RWPE2 (cell line): ENCODE measurements at regions not wholly inside any gene's neighbourhood (a gene's known extent, or its start where the extent isn't known, plus 50 kb on each side); places are given as distances from the start of the nearest gene placed in this dataset.

Experiments
- ATAC-seq: fragments of 200-7000 bp; cut with Tn5 transposase; 3 replicates; pipeline ENCODE4 v1.9.1; 2021; ENCODE audit warnings: low read depth
- DNase-seq: peaks from one replicate; pipeline ENCODE4 v3.0.0-alpha.2; 2020; ENCODE audit warnings: low spot score
- H3K27ac ChIP-seq: fragments of 450-650 bp; 2 replicates; pipeline ENCODE4 v1.5.1; 2017; ENCODE audit warnings: mild to moderate bottlenecking; ENCODE audit not compliant: poor library complexity, severe bottlenecking
- H3K27me3 ChIP-seq: fragments of 250-450 bp; sonication (Bioruptor Pico); 2 replicates; pipeline ENCODE4 v1.5.1; 2021; ENCODE audit warnings: mild to moderate bottlenecking, moderate library complexity; ENCODE audit not compliant: insufficient read depth, poor library complexity, severe bottlenecking
- H3K36me3 ChIP-seq: fragments of 250-450 bp; sonication (Bioruptor Pico); 2 replicates; pipeline ENCODE4 v1.5.1; 2020; ENCODE audit warnings: low read depth, mild to moderate bottlenecking, moderate library complexity
- H3K4me1 ChIP-seq: fragments of 250-450 bp; sonication (Bioruptor Pico); 2 replicates; pipeline ENCODE4 v1.5.1; 2021; ENCODE audit warnings: mild to moderate bottlenecking, moderate library complexity; ENCODE audit not compliant: insufficient read depth, poor library complexity, severe bottlenecking
- H3K4me3 ChIP-seq: fragments of 250-450 bp; sonication (Bioruptor Pico); 2 replicates; pipeline ENCODE4 v1.5.1; 2021; ENCODE audit warnings: mild to moderate bottlenecking, moderate library complexity; ENCODE audit not compliant: severe bottlenecking
- H3K9me3 ChIP-seq: fragments of 250-450 bp; sonication (Bioruptor Pico); 2 replicates; pipeline ENCODE4 v1.5.1; 2021; ENCODE audit warnings: mild to moderate bottlenecking, moderate library complexity; ENCODE audit not compliant: severe bottlenecking
- TF ChIP-seq, protein P1 (sequence below): fragments of 450-650 bp; IDR thresholded peaks from one replicate; pipeline ENCODE4 v1.5.1; 2017; ENCODE audit warnings: mild to moderate bottlenecking, moderate library complexity; ENCODE audit not compliant: poor library complexity, severe bottlenecking

- Histone ChIP-seq H3K36me3 (no peaks in the 10 kb centered on the region), H3K27me3 (no peaks in the 10 kb centered on the region), H3K4me3 (no peak overlapping the region), H3K27ac (peak overlapping the region; percentile 43), H3K4me1 (peaks cover 11% of the 10 kb centered on the region), H3K9me3 (peaks cover 4% of the 10 kb centered on the region)
- ATAC-seq, result no peak
- DNase-seq, result no peak
- TF ChIP-seq, protein P1, sequence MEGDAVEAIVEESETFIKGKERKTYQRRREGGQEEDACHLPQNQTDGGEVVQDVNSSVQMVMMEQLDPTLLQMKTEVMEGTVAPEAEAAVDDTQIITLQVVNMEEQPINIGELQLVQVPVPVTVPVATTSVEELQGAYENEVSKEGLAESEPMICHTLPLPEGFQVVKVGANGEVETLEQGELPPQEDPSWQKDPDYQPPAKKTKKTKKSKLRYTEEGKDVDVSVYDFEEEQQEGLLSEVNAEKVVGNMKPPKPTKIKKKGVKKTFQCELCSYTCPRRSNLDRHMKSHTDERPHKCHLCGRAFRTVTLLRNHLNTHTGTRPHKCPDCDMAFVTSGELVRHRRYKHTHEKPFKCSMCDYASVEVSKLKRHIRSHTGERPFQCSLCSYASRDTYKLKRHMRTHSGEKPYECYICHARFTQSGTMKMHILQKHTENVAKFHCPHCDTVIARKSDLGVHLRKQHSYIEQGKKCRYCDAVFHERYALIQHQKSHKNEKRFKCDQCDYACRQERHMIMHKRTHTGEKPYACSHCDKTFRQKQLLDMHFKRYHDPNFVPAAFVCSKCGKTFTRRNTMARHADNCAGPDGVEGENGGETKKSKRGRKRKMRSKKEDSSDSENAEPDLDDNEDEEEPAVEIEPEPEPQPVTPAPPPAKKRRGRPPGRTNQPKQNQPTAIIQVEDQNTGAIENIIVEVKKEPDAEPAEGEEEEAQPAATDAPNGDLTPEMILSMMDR, result no peak
These were observed 674.2 kb upstream of the VRK2 start for GRCh38 chr2:57372237-57372984.

- Histone ChIP-seq H3K27me3 (no peaks in the 10 kb centered on the region), H3K9me3 (no peaks in the 10 kb centered on the region), H3K36me3 (no peaks in the 10 kb centered on the region), H3K4me3 (no peak overlapping the region), H3K27ac (peak overlapping the region; percentile 43), H3K4me1 (peaks cover 11% of the 10 kb centered on the region)
- TF ChIP-seq, protein P1, result no peak
- DNase-seq, result no peak
- peak; percentile 96 for ATAC-seq
These were observed 673.1 kb upstream of the VRK2 start for GRCh38 chr2:57373530-57373929.

GRCh38 chr2:57376985-57377384 is 669.6 kb upstream of the VRK2 start:
- Histone ChIP-seq H3K4me1 (peaks cover 11% of the 10 kb centered on the region), H3K36me3 (no peaks in the 10 kb centered on the region), H3K27me3 (no peaks in the 10 kb centered on the region), H3K4me3 (no peak overlapping the region), H3K9me3 (no peaks in the 10 kb centered on the region), H3K27ac (no peak overlapping the region)
- no peak for ATAC-seq
- no peak for DNase-seq
- TF ChIP-seq, protein P1, result peak; percentile 44

DNA sequence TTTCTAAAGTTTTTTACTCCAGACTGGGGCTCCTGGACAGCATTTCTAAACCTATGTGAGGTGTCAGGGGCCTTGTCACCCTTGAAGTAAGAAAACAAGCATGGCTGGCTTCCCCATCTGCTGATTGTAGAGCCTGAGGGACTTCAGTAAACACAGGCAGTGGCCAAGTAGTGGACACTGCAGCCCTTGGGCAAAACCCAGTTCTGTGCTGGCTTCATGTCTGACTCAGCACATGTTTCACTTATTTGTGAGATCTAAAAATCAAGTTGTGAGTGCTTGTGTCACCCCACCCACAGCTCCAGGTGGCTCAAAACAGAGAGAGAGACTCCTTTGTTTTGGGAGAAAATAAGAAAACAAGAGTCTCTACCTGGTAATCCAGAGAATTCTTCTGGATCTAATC is 660.3 kb upstream of the VRK2 start:
- H3K4me1 ChIP-seq, result no peaks in the 10 kb centered on the region
- ATAC-seq, result no peak
- no peak for DNase-seq
- no peak overlapping the region for H3K27ac ChIP-seq
- H3K27me3 ChIP-seq, result no peaks in the 10 kb centered on the region
- TF ChIP-seq, protein P1, result no peak
- no peaks in the 10 kb centered on the region for H3K36me3 ChIP-seq
- no peak overlapping the region for H3K4me3 ChIP-seq
- H3K9me3 ChIP-seq, result no peaks in the 10 kb centered on the region
